ENCODE measurements at regions not wholly inside any gene's neighbourhood (a gene's known extent, or its start where the extent isn't known, plus 50 kb on each side); places are given as distances from the start of the nearest gene placed in this dataset.

DNA sequence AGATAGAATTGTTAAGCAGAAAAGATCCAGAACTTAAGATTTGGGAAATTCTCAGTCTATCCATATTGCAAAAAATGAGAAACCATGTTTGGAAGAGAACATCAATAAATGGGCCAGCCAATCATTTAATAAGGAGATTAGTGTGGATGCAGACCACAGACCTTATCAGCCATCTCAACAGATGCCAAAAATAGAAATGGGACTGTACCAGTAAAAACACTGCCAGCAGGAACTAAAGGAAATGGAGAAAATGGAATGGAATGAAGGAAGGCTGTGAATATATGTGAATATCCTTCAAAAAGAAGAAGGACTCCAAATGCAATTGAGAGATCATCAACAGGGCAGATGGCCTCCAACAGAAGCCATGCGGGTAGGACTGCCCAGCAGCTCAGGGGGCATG, 52.7 kb upstream of the ZNF618 start:
- DNase-seq: no peak
- H3K27me3 Mint-ChIP-seq (ENCODE audit: insufficient read depth): peaks cover 8% of the 10 kb centered on the region
- Histone ChIP-seq H3K4me1 (ENCODE audit: control insufficient read depth, insufficient read depth, low read length) (no peaks in the 10 kb centered on the region), H3K9me3 (ENCODE audit: control insufficient read depth, low read length) (no peaks in the 10 kb centered on the region), H3K27me3 (ENCODE audit: control insufficient read depth, insufficient read depth, low read length, poor library complexity, severe bottlenecking) (peaks cover 9% of the 10 kb centered on the region), H3K4me3 (ENCODE audit: low read length) (no peak overlapping the region), H3K9ac (ENCODE audit: extremely low read depth, low read length, poor library complexity, severe bottlenecking) (no peak overlapping the region), H3K36me3 (ENCODE audit: control insufficient read depth, insufficient read depth, low read length) (no peaks in the 10 kb centered on the region), H3K27ac (ENCODE audit: low read depth, low read length) (no peak overlapping the region)
- H3K9me3 Mint-ChIP-seq: no peaks in the 10 kb centered on the region
- H3K36me3 Mint-ChIP-seq (ENCODE audit: low read depth): no peaks in the 10 kb centered on the region
- H3K27ac Mint-ChIP-seq: no peak overlapping the region
- TF ChIP-seq, protein P1, sequence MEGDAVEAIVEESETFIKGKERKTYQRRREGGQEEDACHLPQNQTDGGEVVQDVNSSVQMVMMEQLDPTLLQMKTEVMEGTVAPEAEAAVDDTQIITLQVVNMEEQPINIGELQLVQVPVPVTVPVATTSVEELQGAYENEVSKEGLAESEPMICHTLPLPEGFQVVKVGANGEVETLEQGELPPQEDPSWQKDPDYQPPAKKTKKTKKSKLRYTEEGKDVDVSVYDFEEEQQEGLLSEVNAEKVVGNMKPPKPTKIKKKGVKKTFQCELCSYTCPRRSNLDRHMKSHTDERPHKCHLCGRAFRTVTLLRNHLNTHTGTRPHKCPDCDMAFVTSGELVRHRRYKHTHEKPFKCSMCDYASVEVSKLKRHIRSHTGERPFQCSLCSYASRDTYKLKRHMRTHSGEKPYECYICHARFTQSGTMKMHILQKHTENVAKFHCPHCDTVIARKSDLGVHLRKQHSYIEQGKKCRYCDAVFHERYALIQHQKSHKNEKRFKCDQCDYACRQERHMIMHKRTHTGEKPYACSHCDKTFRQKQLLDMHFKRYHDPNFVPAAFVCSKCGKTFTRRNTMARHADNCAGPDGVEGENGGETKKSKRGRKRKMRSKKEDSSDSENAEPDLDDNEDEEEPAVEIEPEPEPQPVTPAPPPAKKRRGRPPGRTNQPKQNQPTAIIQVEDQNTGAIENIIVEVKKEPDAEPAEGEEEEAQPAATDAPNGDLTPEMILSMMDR (conservative IDR thresholded peaks at IDR 0.05): no peak
- peaks cover 1% of the 10 kb centered on the region for H3K4me1 Mint-ChIP-seq
- 94 to 100% methylated on average over 1 of the region's 1 CpG for WGBS, 2 experiments (ENCODE audit: insufficient coverage in 1 of 2, insufficient read length in 1 of 2)
- H3K4me3 Mint-ChIP-seq: no peak overlapping the region
